Caco-2 (cell line): ENCODE measurements at regions not wholly inside any gene's neighbourhood (a gene's known extent, or its start where the extent isn't known, plus 50 kb on each side); places are given as distances from the start of the nearest gene placed in this dataset.

ENCODE experiments used
- BruUV-seq: library from RNA; stranded (reverse); fragments of 400-500 nt; replicated peaks from 2 replicates; lab custom pipeline; 2021; lab: Mats Ljungman, UMichigan
- CTCF ChIA-PET: fragments of 300-600 bp; sonication (Branson Sonifier 250); formaldehyde crosslinking; loops from one replicate; lab custom pipeline; 2022; ENCODE audit warnings: antibody characterized with exemption; lab: Charles Lee
- POLR2A ChIA-PET: fragments of 300-600 bp; sonication (Branson Sonifier 250); formaldehyde crosslinking; loops from one replicate; lab custom pipeline; 2022; ENCODE audit warnings: antibody characterized with exemption; lab: Charles Lee
- DNase-seq, 2 experiments: peaks; one replicate each; pipeline versions ENCODE4 v3.0.0 to v3.0.0-alpha.2; 2020 to 2022
- H3K27me3 ChIP-seq: replicated peaks from 2 replicates; pipeline ENCODE4 v1.6.0; 2011; ENCODE audit warnings: low read length; ENCODE audit not compliant: control insufficient read depth, insufficient read depth
- H3K36me3 ChIP-seq: 2 replicates; pipeline ENCODE4 v1.5.1; 2011; ENCODE audit warnings: low read length; ENCODE audit not compliant: control insufficient read depth, insufficient read depth
- H3K4me1 ChIP-seq: fragments of 250-450 bp; sonication (Bioruptor Pico); 2 replicates; pipeline ENCODE4 v1.5.1; 2020; ENCODE audit warnings: mild to moderate bottlenecking
- H3K4me3 ChIP-seq: 2 replicates; pipeline ENCODE4 v1.5.1; 2011; ENCODE audit warnings: low read depth, mild to moderate bottlenecking, control low read depth, low read length
- H3K9me3 ChIP-seq: fragments of 250-450 bp; sonication (Bioruptor Pico); 2 replicates; pipeline ENCODE4 v1.5.1; 2020; ENCODE audit warnings: mild to moderate bottlenecking, moderate library complexity
- H3K27ac Mint-ChIP-seq: one replicate; pipeline ENCODE4 v1.8.0; 2022; ENCODE audit warnings: mixed read lengths; ENCODE audit not compliant: unreplicated experiment
- H3K27me3 Mint-ChIP-seq: one replicate; pipeline ENCODE4 v1.8.0; 2022; ENCODE audit warnings: mixed read lengths; ENCODE audit not compliant: insufficient read depth, unreplicated experiment
- H3K36me3 Mint-ChIP-seq: one replicate; pipeline ENCODE4 v1.8.0; 2022; ENCODE audit warnings: mild to moderate bottlenecking, mixed read lengths; ENCODE audit not compliant: insufficient read depth, unreplicated experiment
- H3K4me1 Mint-ChIP-seq: one replicate; pipeline ENCODE4 v1.8.0; 2022; ENCODE audit warnings: low read depth, mixed read lengths; ENCODE audit not compliant: unreplicated experiment
- H3K4me3 Mint-ChIP-seq: one replicate; pipeline ENCODE4 v1.8.0; 2022; ENCODE audit warnings: mild to moderate bottlenecking, moderate library complexity, mixed read lengths; ENCODE audit not compliant: unreplicated experiment
- H3K9me3 Mint-ChIP-seq: one replicate; pipeline ENCODE4 v1.8.0; 2022; ENCODE audit warnings: mixed read lengths; ENCODE audit not compliant: unreplicated experiment
- intact Hi-C: fragments of 100-400 bp; cut with micrococcal nuclease; formaldehyde crosslinking; loops from one replicate; pipeline ENCODE4 v1.10.0; 2022; ENCODE audit not compliant: unreplicated experiment
- TF ChIP-seq, protein P1 (sequence below), 2 experiments: fragments of 200-600 bp in 1 of 2; IDR thresholded peaks; 1 replicate in 1 of 2; 2 replicates in 1 of 2; pipeline versions ENCODE4 v1.5.1 to v1.8.0; 2011 to 2022; ENCODE audit warnings: antibody characterized with exemption in 1 of 2, control low read depth in 1 of 2, inconsistent platforms in 1 of 2, low read depth in 1 of 2, low read length in 1 of 2, mild to moderate bottlenecking in 1 of 2, moderate library complexity in 1 of 2; ENCODE audit not compliant: insufficient read depth in 1 of 2, severe bottlenecking in 1 of 2, unreplicated experiment in 1 of 2

DNA sequence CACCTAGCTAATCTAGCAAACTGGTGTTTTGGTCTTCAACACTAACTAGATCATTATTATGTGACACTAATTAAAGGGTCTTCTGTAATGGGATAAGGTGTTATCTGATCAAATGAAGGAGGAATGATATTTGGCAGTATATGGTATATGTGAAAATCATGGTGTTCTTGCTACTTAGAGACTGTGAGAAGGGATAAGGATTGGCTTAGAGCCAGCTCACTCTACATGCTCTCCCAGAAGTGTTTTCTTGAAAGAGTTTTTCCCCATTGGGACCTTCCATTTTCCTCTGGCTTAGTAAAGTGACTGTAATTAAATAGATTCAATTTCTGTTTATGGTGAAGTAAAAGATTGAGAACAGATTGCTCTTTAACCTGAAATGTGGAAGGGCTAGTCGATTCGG, 71.2 kb upstream of the RGL1 start:
- intact Hi-C loops: loop anchor here (10.0 kb wide), 1 partner anchor 321 kb away; the partner anchor contains the start of gene TSEN15
- TF ChIP-seq, protein P1, sequence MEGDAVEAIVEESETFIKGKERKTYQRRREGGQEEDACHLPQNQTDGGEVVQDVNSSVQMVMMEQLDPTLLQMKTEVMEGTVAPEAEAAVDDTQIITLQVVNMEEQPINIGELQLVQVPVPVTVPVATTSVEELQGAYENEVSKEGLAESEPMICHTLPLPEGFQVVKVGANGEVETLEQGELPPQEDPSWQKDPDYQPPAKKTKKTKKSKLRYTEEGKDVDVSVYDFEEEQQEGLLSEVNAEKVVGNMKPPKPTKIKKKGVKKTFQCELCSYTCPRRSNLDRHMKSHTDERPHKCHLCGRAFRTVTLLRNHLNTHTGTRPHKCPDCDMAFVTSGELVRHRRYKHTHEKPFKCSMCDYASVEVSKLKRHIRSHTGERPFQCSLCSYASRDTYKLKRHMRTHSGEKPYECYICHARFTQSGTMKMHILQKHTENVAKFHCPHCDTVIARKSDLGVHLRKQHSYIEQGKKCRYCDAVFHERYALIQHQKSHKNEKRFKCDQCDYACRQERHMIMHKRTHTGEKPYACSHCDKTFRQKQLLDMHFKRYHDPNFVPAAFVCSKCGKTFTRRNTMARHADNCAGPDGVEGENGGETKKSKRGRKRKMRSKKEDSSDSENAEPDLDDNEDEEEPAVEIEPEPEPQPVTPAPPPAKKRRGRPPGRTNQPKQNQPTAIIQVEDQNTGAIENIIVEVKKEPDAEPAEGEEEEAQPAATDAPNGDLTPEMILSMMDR (IDR thresholded peaks at IDR 0.05; ENCODE audit: insufficient read depth in 1 of 2, low read depth in 1 of 2, low read length in 1 of 2, severe bottlenecking in 1 of 2, unreplicated experiment in 1 of 2): no peak
- H3K9me3 ChIP-seq: no peaks in the 10 kb centered on the region
- no TSS peak for BruUV-seq
- no peaks in the 10 kb centered on the region for H3K27me3 ChIP-seq
- H3K4me3 Mint-ChIP-seq: no peak overlapping the region
- no peaks in the 10 kb centered on the region for H3K9me3 Mint-ChIP-seq
- peaks cover 53% of the 10 kb centered on the region for H3K4me1 Mint-ChIP-seq
- H3K4me3 ChIP-seq: no peak overlapping the region
- no peaks in the 10 kb centered on the region for H3K36me3 ChIP-seq
- H3K36me3 Mint-ChIP-seq: peaks cover 13% of the 10 kb centered on the region
- no peak for DNase-seq
- H3K27me3 Mint-ChIP-seq: no peaks in the 10 kb centered on the region
- ChIA-PET CTCF (no interaction called here), POLR2A (no interaction called here)
- H3K27ac Mint-ChIP-seq: peak overlapping the region; percentile 68
- H3K4me1 ChIP-seq: peaks cover 82% of the 10 kb centered on the region

DNA sequence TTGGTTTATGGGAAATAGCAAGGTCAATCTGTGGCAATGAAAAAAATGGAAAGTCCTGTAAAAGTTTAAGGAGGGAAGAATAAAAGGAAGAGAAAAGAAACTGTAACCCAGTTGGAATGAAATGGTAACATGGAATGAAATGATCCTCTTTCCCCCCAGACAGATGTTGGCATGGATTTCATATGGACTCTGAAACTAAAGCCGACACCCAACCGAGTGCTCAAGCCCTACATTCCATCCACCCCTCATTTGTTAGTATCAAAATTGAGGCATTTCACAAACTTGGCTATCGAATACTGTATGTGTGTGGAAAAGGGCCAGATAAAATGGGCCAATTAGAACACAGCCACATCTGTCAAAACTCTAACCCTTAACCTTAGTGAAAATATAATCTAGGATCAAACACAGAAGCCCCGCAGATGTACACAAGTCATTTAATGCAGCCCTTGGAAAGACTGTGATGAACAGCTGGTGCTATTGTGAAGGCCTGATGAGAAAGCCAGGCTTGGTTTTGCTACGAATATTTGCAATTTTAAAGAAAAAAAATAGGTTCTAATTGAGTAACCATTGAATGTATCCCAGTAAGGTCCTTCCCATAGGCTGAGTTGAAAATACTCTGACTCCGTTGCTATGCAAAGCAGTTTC, 72.6 kb upstream of the RGL1 start:
- Histone ChIP-seq H3K9me3 (no peaks in the 10 kb centered on the region; the same call in 1 of the 2 replicates), H3K27me3 (no peaks in the 10 kb centered on the region), H3K36me3 (no peaks in the 10 kb centered on the region), H3K4me1 (peaks cover 75% of the 10 kb centered on the region), H3K4me3 (no peak overlapping the region)
- H3K27me3 Mint-ChIP-seq: no peaks in the 10 kb centered on the region
- no peak for DNase-seq
- H3K9me3 Mint-ChIP-seq: no peaks in the 10 kb centered on the region
- TF ChIP-seq, protein P1 (IDR thresholded peaks at IDR 0.05; ENCODE audit: insufficient read depth in 1 of 2, low read depth in 1 of 2, low read length in 1 of 2, severe bottlenecking in 1 of 2, unreplicated experiment in 1 of 2): no peak
- peaks cover 46% of the 10 kb centered on the region for H3K4me1 Mint-ChIP-seq
- intact Hi-C loops: loop anchor here (10.0 kb wide), 1 partner anchor 322 kb away; the partner anchor contains the start of gene TSEN15
- no peak overlapping the region for H3K4me3 Mint-ChIP-seq
- H3K27ac Mint-ChIP-seq: peak overlapping the region; percentile 15
- POLR2A ChIA-PET: no interaction called here
- no TSS peak for BruUV-seq
- H3K36me3 Mint-ChIP-seq: peaks cover 9% of the 10 kb centered on the region
- CTCF ChIA-PET: no interaction called here

DNA sequence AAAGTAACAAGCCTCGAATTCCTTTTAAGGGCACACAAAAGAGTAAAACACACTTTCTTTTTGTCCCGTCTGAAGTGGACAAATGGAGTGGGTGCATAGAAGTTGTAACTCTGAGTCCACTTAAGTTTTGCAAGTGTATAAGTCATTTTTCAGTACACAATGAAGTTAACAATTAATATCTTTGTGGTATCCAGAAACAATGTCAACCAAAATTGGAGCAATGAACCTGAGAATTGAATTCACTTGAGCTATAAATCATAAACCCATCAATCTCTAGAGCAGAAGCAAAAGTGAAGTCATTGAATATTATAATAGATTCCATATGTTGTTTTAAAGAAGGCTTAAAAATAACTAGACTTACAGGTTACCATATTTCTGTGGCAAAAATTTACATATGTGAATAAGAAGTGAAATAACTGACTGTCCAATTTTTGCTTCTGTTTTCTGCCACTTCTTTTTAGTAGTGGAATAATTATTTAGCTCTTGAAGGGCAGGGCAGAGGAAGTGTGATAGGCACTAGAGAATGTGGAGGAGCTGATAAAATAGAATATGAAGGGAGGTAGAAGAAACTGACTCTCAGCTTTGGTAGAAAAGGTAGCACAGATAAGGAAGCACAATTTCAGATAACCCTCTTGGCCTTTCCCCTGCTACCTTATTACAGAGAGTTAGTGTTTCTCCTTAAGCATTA, 73.9 kb upstream of the RGL1 start:
- no TSS peak for BruUV-seq
- DNase-seq: no peak
- no peak overlapping the region for H3K4me3 Mint-ChIP-seq
- H3K27me3 Mint-ChIP-seq: no peaks in the 10 kb centered on the region
- no peaks in the 10 kb centered on the region; the same call in 1 of the 2 replicates for H3K9me3 ChIP-seq
- no peak overlapping the region for H3K4me3 ChIP-seq
- peaks cover 38% of the 10 kb centered on the region for H3K4me1 Mint-ChIP-seq
- intact Hi-C loops: loop anchor here (10.0 kb wide), 1 partner anchor 324 kb away; the partner anchor contains the start of gene TSEN15
- H3K4me1 ChIP-seq: peaks cover 61% of the 10 kb centered on the region
- H3K27ac Mint-ChIP-seq: no peak overlapping the region
- H3K27me3 ChIP-seq: no peaks in the 10 kb centered on the region
- ChIA-PET POLR2A (no interaction called here), CTCF (no interaction called here)
- H3K36me3 ChIP-seq: no peaks in the 10 kb centered on the region
- peaks cover 9% of the 10 kb centered on the region for H3K36me3 Mint-ChIP-seq
- TF ChIP-seq, protein P1 (IDR thresholded peaks at IDR 0.05; ENCODE audit: insufficient read depth in 1 of 2, low read depth in 1 of 2, low read length in 1 of 2, severe bottlenecking in 1 of 2, unreplicated experiment in 1 of 2): no peak
- peaks cover 4% of the 10 kb centered on the region for H3K9me3 Mint-ChIP-seq
